Breast epithelium (tissue), 3 donors: ENCODE measurements at regions not wholly inside any gene's neighbourhood (a gene's known extent, or its start where the extent isn't known, plus 50 kb on each side); places are given as distances from the start of the nearest gene placed in this dataset.
"Not testable (repeated sequence)": the region's sequence is repeated elsewhere in the genome, so short reads cannot be mapped to it uniquely, and the experiment has no call there.

Experiments used
- CTCF ChIP-seq, 3 donors: fragments of 450-650 bp; IDR thresholded peaks; one replicate each; pipeline ENCODE4 v1.5.1; 2016 to 2017; ENCODE audit warnings: antibody characterized with exemption in 3 of 3, mild to moderate bottlenecking in 3 of 3, moderate library complexity in 3 of 3
- POLR2A ChIP-seq: fragments of 450-650 bp; IDR thresholded peaks from one replicate; pipeline ENCODE4 v1.6.1; 2016; ENCODE audit warnings: antibody characterized with exemption, mild to moderate bottlenecking, moderate library complexity
- POLR2AphosphoS5 ChIP-seq, 3 donors: sonication (generic); formaldehyde crosslinking; IDR thresholded peaks; one replicate each; pipeline ENCODE4 v1.6.1; 2017; ENCODE audit warnings: antibody characterized with exemption in 3 of 3

GRCh38 chr12:119934780-119935179 lies 54.3 kb upstream of the BICDL1 start:
- not testable (repeated sequence) for TF ChIP-seq CTCF (IDR thresholded peaks at IDR 0.05); POLR2AphosphoS5 (IDR thresholded peaks at IDR 0.05); POLR2A
